SK-N-SH treated with all-trans-retinoic acid at 6 μM for 48 hours (cell line): ENCODE measurements at regions not wholly inside any gene's neighbourhood (a gene's known extent, or its start where the extent isn't known, plus 50 kb on each side); places are given as distances from the start of the nearest gene placed in this dataset.

ENCODE experiments used
- ARNTL ChIP-seq: fragments of 450-650 bp; formaldehyde crosslinking; IDR thresholded peaks from 2 replicates; pipeline ENCODE4 v1.5.0; 2020; ENCODE audit warnings: low read depth, mild to moderate bottlenecking, moderate library complexity, borderline replicate concordance
- BACH2 ChIP-seq: fragments of 250-450 bp; sonication (Bioruptor Pico); IDR thresholded peaks from 2 replicates; pipeline ENCODE4 v1.9.0; 2021; ENCODE audit warnings: mild to moderate bottlenecking, borderline replicate concordance
- ISL1 ChIP-seq: fragments of 250-450 bp; sonication (Bioruptor Pico); IDR thresholded peaks from 2 replicates; pipeline ENCODE4 v2.1.2; 2022; ENCODE audit warnings: mild to moderate bottlenecking, moderate library complexity
- SNAI2 ChIP-seq: fragments of 250-450 bp; sonication (Bioruptor Pico); IDR thresholded peaks from 2 replicates; pipeline ENCODE4 v1.5.0; 2020; ENCODE audit warnings: mild to moderate bottlenecking, moderate library complexity
- TOX ChIP-seq: fragments of 250-450 bp; sonication (Bioruptor Pico); IDR thresholded peaks from 2 replicates; pipeline ENCODE4 v1.8.0; 2021; ENCODE audit warnings: mild to moderate bottlenecking, moderate library complexity, borderline replicate concordance
- TSHZ2 ChIP-seq: fragments of 250-450 bp; sonication (Bioruptor Pico); IDR thresholded peaks from 2 replicates; pipeline ENCODE4 v1.5.0; 2020; ENCODE audit warnings: mild to moderate bottlenecking, moderate library complexity
- ZFP3 ChIP-seq: fragments of 250-450 bp; sonication (Bioruptor Pico); IDR thresholded peaks from 2 replicates; pipeline ENCODE4 v1.5.0; 2020; ENCODE audit warnings: mild to moderate bottlenecking, moderate library complexity
- ZFP30 ChIP-seq: fragments of 450-650 bp; formaldehyde crosslinking; IDR thresholded peaks from 2 replicates; pipeline ENCODE4 v1.5.0; 2022; ENCODE audit warnings: mild to moderate bottlenecking, moderate library complexity
- ZNF70 ChIP-seq: fragments of 450-650 bp; formaldehyde crosslinking; IDR thresholded peaks from 2 replicates; pipeline ENCODE4 v1.5.0; 2020; ENCODE audit warnings: mild to moderate bottlenecking, moderate library complexity

DNA sequence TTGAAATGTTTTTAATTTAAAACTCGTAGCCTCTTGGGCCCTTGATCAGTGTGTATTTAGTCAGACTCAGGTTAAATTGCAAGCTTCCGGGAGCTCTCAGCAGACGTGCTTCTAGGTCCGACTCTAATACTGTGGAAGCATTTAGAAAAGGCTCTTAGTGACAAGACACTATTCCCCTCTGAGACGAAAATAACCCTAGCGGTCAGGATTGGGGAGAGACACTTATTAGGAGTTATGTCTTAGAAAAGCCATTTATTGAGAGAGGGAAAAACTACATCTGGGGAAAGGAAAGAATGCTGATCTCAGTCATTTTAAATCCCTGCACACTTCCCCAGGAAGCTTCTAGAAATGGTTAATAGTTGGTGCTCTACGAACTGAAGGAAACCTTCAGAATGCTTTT is 110.5 kb upstream of the NCK2 start:
- no peak for TF ChIP-seq BACH2 (CRISPR knock-in tag)
- no peak for TF ChIP-seq TOX (CRISPR knock-in tag)
- no peak for TF ChIP-seq ARNTL (CRISPR knock-in tag)
- TF ChIP-seq ZNF70 (CRISPR knock-in tag) = no peak
- no peak for TF ChIP-seq ISL1 (CRISPR knock-in tag)
- TF ChIP-seq TSHZ2 (CRISPR knock-in tag) = no peak
- TF ChIP-seq SNAI2 (CRISPR knock-in tag) = no peak
- TF ChIP-seq ZFP3 (CRISPR knock-in tag) = no peak
- TF ChIP-seq ZFP30 = no peak
